DND-41 (cell line): ENCODE measurements at regions not wholly inside any gene's neighbourhood (a gene's known extent, or its start where the extent isn't known, plus 50 kb on each side); places are given as distances from the start of the nearest gene placed in this dataset.

Experiments
- ATAC-seq: fragments of 200-7000 bp; cut with Tn5 transposase; 3 replicates; pipeline ENCODE4 v1.9.1; 2021; ENCODE audit warnings: low read depth; ENCODE audit not compliant: insufficient read depth
- DNase-seq: peaks from one replicate; pipeline ENCODE4 v3.0.0-alpha.2; 2020
- H2AFZ ChIP-seq: 2 replicates; pipeline ENCODE4 v1.6.0; 2012; ENCODE audit warnings: low read depth, low read length
- H3K27ac ChIP-seq: 2 replicates; pipeline ENCODE4 v1.5.1; 2012; ENCODE audit warnings: low read length, inconsistent platforms
- H3K27me3 ChIP-seq: fragments of 200-600 bp; sonication (generic); 2 replicates; pipeline ENCODE4 v1.6.0; 2012; ENCODE audit warnings: low read length, mild to moderate bottlenecking, inconsistent platforms; ENCODE audit not compliant: insufficient read depth, poor library complexity
- H3K36me3 ChIP-seq: 2 replicates; pipeline ENCODE4 v1.5.1; 2012; ENCODE audit warnings: low read length, inconsistent platforms; ENCODE audit not compliant: insufficient read depth
- H3K4me1 ChIP-seq: 2 replicates; pipeline ENCODE4 v1.5.1; 2012; ENCODE audit warnings: mild to moderate bottlenecking, low read length; ENCODE audit not compliant: insufficient read depth
- H3K4me2 ChIP-seq: 2 replicates; pipeline ENCODE4 v1.6.0; 2012; ENCODE audit warnings: mild to moderate bottlenecking, moderate library complexity, low read length, inconsistent platforms; ENCODE audit not compliant: insufficient read depth
- H3K4me3 ChIP-seq, 2 experiments: fragments of 200-600 bp in 1 of 2; shearing (Covaris generic) in 1 of 2; 2 replicates each; pipeline ENCODE4 v1.5.1; 2012 to 2016; ENCODE audit warnings: inconsistent platforms in 2 of 2, low read length in 2 of 2, mild to moderate bottlenecking in 2 of 2, low read depth in 1 of 2, moderate library complexity in 1 of 2
- H3K79me2 ChIP-seq: 2 replicates; pipeline ENCODE4 v1.6.0; 2012; ENCODE audit warnings: low read length, inconsistent platforms; ENCODE audit not compliant: insufficient read depth
- H3K9ac ChIP-seq: 2 replicates; pipeline ENCODE4 v1.6.0; 2012; ENCODE audit warnings: low read depth, mild to moderate bottlenecking, inconsistent platforms, low read length, moderate library complexity
- H3K9me3 ChIP-seq: 2 replicates; pipeline ENCODE4 v1.5.1; 2012; ENCODE audit warnings: low read length, moderate library complexity, mild to moderate bottlenecking, inconsistent platforms; ENCODE audit not compliant: insufficient read depth, severe bottlenecking
- H4K20me1 ChIP-seq: 2 replicates; pipeline ENCODE4 v1.6.0; 2012; ENCODE audit warnings: low read length; ENCODE audit not compliant: insufficient read depth
- CTCF ChIP-seq: IDR thresholded peaks from 2 replicates; pipeline ENCODE4 v1.5.1; 2012; ENCODE audit warnings: borderline replicate concordance, low read length, moderate library complexity, mild to moderate bottlenecking; ENCODE audit not compliant: poor library complexity, severe bottlenecking; ENCODE audit errors: extremely low read depth
- EZH2 ChIP-seq: IDR thresholded peaks from 3 replicates; pipeline ENCODE4 v1.6.1; 2012; ENCODE audit warnings: borderline replicate concordance, low read depth, mild to moderate bottlenecking, moderate library complexity, low read length, inconsistent platforms; ENCODE audit not compliant: severe bottlenecking

DNA sequence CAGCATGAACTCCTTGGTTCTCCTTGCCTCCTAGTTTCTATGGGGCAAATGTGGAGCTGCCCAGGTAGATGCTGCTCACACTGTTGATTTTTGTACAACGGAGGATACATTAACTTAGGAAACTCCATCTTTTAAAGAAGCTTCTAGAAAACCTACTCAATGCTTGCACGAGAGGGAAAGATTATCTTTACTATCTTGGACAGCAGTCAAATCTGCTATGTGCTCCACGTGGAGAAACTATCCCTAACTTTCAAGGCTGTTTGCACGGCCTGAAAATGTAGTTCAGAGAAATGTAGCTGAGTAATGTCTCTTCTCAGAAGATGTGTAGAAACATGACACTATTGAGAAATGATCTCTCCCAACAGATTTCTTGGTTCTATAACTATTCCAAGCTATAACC lies 1530.9 kb upstream of the PABPC4L start:
- Histone ChIP-seq H3K4me3 (no peak overlapping the region), H3K79me2 (no peaks in the 10 kb centered on the region), H3K27ac (no peak overlapping the region), H4K20me1 (no peaks in the 10 kb centered on the region), H3K9ac (no peak overlapping the region), H3K27me3 (no peaks in the 10 kb centered on the region), H3K9me3 (no peaks in the 10 kb centered on the region), H3K36me3 (no peaks in the 10 kb centered on the region), H2AFZ (no peak overlapping the region), H3K4me1 (no peaks in the 10 kb centered on the region), H3K4me2 (no peak overlapping the region)
- no peak for TF ChIP-seq CTCF
- TF ChIP-seq EZH2, result no peak
- ATAC-seq (no peak), DNase-seq (no peak)

DNA sequence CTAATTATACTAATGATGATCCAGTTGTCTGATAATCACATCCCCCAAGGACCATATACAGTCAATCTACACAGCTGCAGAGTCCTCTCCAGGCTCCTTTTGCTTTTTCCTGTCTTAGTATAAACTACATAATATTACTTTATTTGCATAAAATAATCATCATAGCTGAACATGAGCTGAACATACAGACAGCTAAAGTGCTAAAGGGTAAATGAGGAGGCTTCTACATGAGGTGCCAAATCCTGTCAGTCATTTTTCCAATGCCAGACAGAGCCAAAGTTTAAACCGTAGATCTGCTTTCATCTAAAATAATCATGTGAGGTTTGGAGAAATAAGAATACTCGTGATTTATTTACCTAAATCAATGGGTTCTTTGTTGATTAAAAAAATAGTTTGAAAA lies 1530.1 kb upstream of the PABPC4L start:
- Histone ChIP-seq H3K4me1 (no peaks in the 10 kb centered on the region), H3K4me3 (no peak overlapping the region), H3K36me3 (no peaks in the 10 kb centered on the region), H3K27ac (no peak overlapping the region), H3K79me2 (no peaks in the 10 kb centered on the region), H3K4me2 (no peak overlapping the region), H2AFZ (no peak overlapping the region), H3K27me3 (no peaks in the 10 kb centered on the region), H4K20me1 (no peaks in the 10 kb centered on the region), H3K9ac (no peak overlapping the region), H3K9me3 (no peaks in the 10 kb centered on the region)
- DNase-seq, result no peak
- no peak for ATAC-seq
- no peak for TF ChIP-seq CTCF
- TF ChIP-seq EZH2, result no peak

- Histone ChIP-seq H3K27ac (no peak overlapping the region), H3K4me3 (no peak overlapping the region), H2AFZ (no peak overlapping the region), H3K9ac (no peak overlapping the region), H3K36me3 (no peaks in the 10 kb centered on the region), H3K27me3 (no peaks in the 10 kb centered on the region), H4K20me1 (no peaks in the 10 kb centered on the region), H3K4me2 (no peak overlapping the region), H3K79me2 (no peaks in the 10 kb centered on the region), H3K9me3 (no peaks in the 10 kb centered on the region), H3K4me1 (no peaks in the 10 kb centered on the region)
- TF ChIP-seq EZH2 (no peak), CTCF (no peak)
- DNase-seq (no peak), ATAC-seq (no peak)
Measured at GRCh38 chr4:135724421-135724820, 1522.8 kb upstream of the PABPC4L start.

DNA sequence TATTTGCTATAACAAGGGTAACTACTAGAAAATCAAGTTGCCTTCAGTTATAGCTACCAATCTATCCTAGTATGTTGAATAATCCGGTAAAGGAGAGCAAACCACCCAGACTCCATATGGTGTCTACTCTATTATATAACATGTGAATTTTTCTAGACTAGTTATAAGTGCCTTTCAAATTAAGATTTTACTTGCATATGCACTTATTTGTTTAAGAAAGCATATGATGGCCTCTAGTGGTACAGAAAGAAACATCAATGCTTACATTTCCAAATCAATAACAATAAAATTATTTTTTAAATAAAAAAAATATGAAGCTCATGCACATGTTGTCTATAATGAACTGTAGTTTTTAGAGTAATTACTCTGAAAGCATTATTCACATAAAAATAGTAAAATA lies 1516.4 kb upstream of the PABPC4L start:
- ATAC-seq, result no peak
- H3K9ac ChIP-seq, result no peak overlapping the region
- H3K9me3 ChIP-seq, result no peaks in the 10 kb centered on the region
- H3K4me2 ChIP-seq, result no peak overlapping the region
- H3K4me3 ChIP-seq, result no peak overlapping the region
- H3K4me1 ChIP-seq, result no peaks in the 10 kb centered on the region
- no peaks in the 10 kb centered on the region for H3K36me3 ChIP-seq
- no peaks in the 10 kb centered on the region for H3K79me2 ChIP-seq
- no peak for TF ChIP-seq EZH2
- peak; percentile 15 for TF ChIP-seq CTCF
- H3K27ac ChIP-seq, result no peak overlapping the region
- no peaks in the 10 kb centered on the region for H4K20me1 ChIP-seq
- no peak overlapping the region for H2AFZ ChIP-seq
- no peaks in the 10 kb centered on the region for H3K27me3 ChIP-seq
- no peak for DNase-seq
